Large intestine (tissue), 3 donors: ENCODE measurements at regions not wholly inside any gene's neighbourhood (a gene's known extent, or its start where the extent isn't known, plus 50 kb on each side); places are given as distances from the start of the nearest gene placed in this dataset.

Experiments
- DNase-seq, 2 donors: peaks; one replicate each; pipeline versions ENCODE4 v3.0.0 to v3.0.0-alpha.2; 2013
- H3K27ac ChIP-seq: one replicate; pipeline ENCODE4 v1.5.1; 2013; ENCODE audit warnings: low read length
- H3K27me3 ChIP-seq: 2 replicates; pipeline ENCODE4 v1.6.1; 2013; ENCODE audit warnings: low read length; ENCODE audit not compliant: control insufficient read depth, insufficient read depth
- H3K36me3 ChIP-seq: 2 replicates; pipeline ENCODE4 v1.6.1; 2013; ENCODE audit warnings: low read length; ENCODE audit not compliant: control insufficient read depth, insufficient read depth
- H3K4me1 ChIP-seq: one replicate; pipeline ENCODE4 v1.6.1; 2013; ENCODE audit warnings: low read length; ENCODE audit not compliant: control insufficient read depth, insufficient read depth
- H3K4me3 ChIP-seq: one replicate; pipeline ENCODE4 v1.5.1; 2013; ENCODE audit warnings: low read length
- H3K9me3 ChIP-seq: one replicate; pipeline ENCODE4 v1.6.1; 2013; ENCODE audit warnings: mild to moderate bottlenecking, low read depth, low read length, moderate library complexity; ENCODE audit not compliant: control insufficient read depth
- WGBS: methylation state at CpG from one replicate; pipeline ENCODE4 v1.1.5; 2013; ENCODE audit warnings: low lambda C conversion rate; ENCODE audit not compliant: insufficient coverage; 5-methylcytosine and 5-hydroxymethylcytosine counted together

GRCh38 chr6:6399568-6399967, 79.1 kb upstream of the F13A1 start:
- no peaks in the 10 kb centered on the region for H3K27me3 ChIP-seq
- WGBS = no CpG with 5 or more reads among the region's 2 CpGs
- no peaks in the 10 kb centered on the region for H3K4me1 ChIP-seq
- H3K27ac ChIP-seq = no peak overlapping the region
- no peaks in the 10 kb centered on the region for H3K36me3 ChIP-seq
- DNase-seq = no peak
- no peak overlapping the region for H3K4me3 ChIP-seq
- H3K9me3 ChIP-seq = no peaks in the 10 kb centered on the region

- Histone ChIP-seq H3K4me1 (no peaks in the 10 kb centered on the region), H3K9me3 (no peaks in the 10 kb centered on the region), H3K4me3 (no peak overlapping the region), H3K36me3 (no peaks in the 10 kb centered on the region), H3K27ac (no peak overlapping the region), H3K27me3 (no peaks in the 10 kb centered on the region)
- DNase-seq = no peak
- 100% methylated on average over 1 of the region's 1 CpG for WGBS
Observed at GRCh38 chr6:6401401-6401800, 80.9 kb upstream of the F13A1 start.

DNA sequence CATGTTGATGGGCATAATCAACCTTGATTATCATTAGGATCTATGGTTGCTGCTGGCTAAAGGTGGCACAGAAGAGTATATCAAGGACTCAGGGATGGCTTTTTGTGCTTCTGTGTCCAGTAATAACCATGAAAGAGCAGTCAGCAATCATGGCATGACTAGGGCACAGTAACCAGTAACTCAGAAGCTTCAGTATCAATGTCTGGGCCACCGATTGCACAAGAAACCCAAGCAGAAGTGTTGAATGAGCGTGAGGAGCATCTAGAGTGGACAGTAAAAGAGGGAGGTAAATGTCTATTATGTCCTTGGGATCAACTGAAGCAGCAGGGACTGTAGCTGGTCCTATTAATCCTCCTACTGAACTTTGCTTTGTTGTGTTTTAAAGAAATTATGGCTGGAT, 81.5 kb upstream of the F13A1 start:
- no peaks in the 10 kb centered on the region for H3K27me3 ChIP-seq
- no CpG with 5 or more reads among the region's 2 CpGs for WGBS
- no peak for DNase-seq
- no peaks in the 10 kb centered on the region for H3K4me1 ChIP-seq
- H3K9me3 ChIP-seq = no peaks in the 10 kb centered on the region
- H3K36me3 ChIP-seq = no peaks in the 10 kb centered on the region
- H3K27ac ChIP-seq = no peak overlapping the region
- no peak overlapping the region for H3K4me3 ChIP-seq

GRCh38 chr6:6402591-6402990, 82.1 kb upstream of the F13A1 start:
- no peak for DNase-seq
- no CpG with 5 or more reads among the region's 6 CpGs for WGBS

DNA sequence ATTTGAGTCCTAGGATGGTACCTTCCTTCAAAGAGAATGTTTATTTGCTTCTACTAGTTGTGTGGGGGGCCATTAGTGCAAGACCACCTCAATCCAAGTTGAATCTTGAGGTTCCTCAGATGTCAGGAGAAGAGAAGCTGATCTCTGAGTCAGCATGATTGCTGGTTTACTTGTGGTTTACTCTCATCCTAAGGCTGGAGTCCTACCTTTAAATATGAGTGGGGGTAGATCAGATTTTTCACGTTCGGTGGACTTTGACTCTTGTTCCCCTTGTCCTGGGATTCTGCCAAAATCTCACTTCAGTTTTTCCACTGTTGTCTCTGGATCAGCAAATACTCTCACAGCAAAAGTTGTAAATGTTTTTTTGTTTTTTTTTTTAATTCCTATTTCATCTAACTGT, 84.6 kb upstream of the F13A1 start:
- Histone ChIP-seq H3K4me1 (no peaks in the 10 kb centered on the region), H3K9me3 (no peaks in the 10 kb centered on the region), H3K4me3 (no peak overlapping the region), H3K27me3 (no peaks in the 10 kb centered on the region), H3K36me3 (no peaks in the 10 kb centered on the region), H3K27ac (no peak overlapping the region)
- no peak for DNase-seq
- WGBS = no CpG with 5 or more reads among the region's 2 CpGs

More at GRCh38 chr6:6402591-6402990, 82.1 kb upstream of the F13A1 start:
- H3K27ac ChIP-seq = no peak overlapping the region
- H3K9me3 ChIP-seq = no peaks in the 10 kb centered on the region
- no peaks in the 10 kb centered on the region for H3K4me1 ChIP-seq
- no peaks in the 10 kb centered on the region for H3K27me3 ChIP-seq
- H3K36me3 ChIP-seq = no peaks in the 10 kb centered on the region
- no peak overlapping the region for H3K4me3 ChIP-seq

DNA sequence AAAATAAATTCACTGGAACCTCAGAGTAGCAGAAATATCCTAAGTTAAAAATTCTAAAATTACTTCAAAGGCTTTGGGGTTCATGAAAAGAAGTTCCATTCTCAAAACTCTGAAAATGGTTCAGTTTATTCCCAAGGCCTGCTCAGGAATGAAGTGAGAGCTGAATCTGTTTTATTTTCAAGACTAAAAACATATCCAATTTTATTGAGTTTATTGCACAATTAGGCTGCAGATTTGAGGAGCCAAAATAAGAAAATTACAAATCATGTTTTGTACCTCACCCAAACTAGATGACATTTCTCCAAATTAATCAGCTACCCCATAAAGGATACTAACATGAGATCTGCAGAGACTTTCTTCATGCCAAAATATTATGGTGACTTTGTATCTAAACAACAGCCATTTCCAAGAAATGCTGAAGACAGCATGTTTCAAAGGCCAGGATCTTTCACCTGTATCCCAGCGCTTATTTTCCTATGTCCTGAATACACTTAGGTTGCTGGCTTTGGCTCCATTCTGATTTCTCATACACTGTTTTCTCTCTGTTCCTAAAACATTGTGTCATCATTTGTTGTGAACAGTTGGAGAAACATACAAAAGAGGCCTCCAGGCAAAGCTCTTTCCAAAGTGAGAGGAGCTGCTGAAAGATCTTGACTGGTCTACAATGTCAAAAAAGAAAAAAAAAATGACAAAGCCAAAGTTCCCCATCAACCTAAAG, 85.7 kb upstream of the F13A1 start:
- WGBS = 100% methylated on average over 1 of the region's 1 CpG
- H3K27ac ChIP-seq = no peak overlapping the region

DNA sequence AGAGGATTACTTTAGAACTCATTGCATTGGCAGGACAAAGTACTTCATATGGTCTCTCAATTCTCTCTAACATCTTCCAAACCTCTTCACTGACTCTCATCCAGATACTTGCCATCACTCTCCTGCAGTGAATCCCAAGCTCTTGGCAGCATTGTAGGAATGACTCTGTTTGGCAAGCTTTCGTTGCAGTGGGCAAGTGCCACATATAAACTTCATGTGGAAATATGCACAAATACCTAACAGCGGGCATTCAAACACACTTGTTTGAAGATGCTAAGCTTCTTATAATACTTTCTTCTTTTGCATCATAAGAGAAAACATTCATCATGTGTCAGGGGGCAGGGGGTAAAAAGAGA, 86.2 kb upstream of the F13A1 start:
- Histone ChIP-seq H3K4me3 (no peak overlapping the region), H3K9me3 (no peaks in the 10 kb centered on the region), H3K4me1 (no peaks in the 10 kb centered on the region), H3K27me3 (no peaks in the 10 kb centered on the region), H3K36me3 (no peaks in the 10 kb centered on the region), H3K27ac (no peak overlapping the region)
- DNase-seq = no peak
- no CpG with 5 or more reads among the region's 2 CpGs for WGBS

More for the DNA sequence above, 85.7 kb upstream of the F13A1 start:
- no peaks in the 10 kb centered on the region for H3K9me3 ChIP-seq
- H3K27me3 ChIP-seq = no peaks in the 10 kb centered on the region
- no peaks in the 10 kb centered on the region for H3K4me1 ChIP-seq
- H3K4me3 ChIP-seq = no peak overlapping the region
- DNase-seq = no peak
- no peaks in the 10 kb centered on the region for H3K36me3 ChIP-seq

DNA sequence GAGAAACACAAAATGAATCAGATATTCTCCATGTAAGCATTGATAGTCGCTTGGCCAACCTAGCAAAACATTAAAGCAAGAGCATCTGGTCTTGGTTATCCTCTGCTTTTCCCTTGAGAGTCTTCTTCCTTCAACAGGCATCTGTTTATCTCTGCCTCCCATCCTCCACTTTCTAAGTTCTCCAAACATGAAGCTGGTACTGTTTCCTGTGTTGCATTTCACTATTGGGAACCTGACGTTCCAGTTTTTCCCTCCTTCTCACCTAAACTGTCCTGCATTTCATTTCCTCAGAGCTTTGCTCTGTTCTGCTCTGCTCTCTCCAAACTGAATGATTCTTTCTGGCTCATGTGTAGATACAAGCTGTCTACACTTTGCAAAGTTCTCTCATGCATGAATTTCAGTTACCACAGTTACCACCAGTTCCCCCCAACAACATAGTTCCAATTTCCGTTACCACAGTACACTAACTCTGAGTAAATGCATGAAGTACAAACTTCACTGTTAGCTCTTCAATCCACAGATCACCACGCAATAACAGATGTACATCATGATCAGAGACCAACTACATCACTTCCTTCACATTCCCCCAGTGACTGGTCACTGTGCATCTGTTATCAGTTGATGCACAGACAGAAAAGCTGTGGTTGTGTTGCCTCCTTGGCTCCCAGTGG, 86.7 kb upstream of the F13A1 start:
- DNase-seq = no peak
- Histone ChIP-seq H3K27ac (no peak overlapping the region), H3K4me1 (no peaks in the 10 kb centered on the region), H3K27me3 (no peaks in the 10 kb centered on the region), H3K4me3 (no peak overlapping the region), H3K9me3 (no peaks in the 10 kb centered on the region), H3K36me3 (no peaks in the 10 kb centered on the region)
- WGBS = no CpG with 5 or more reads among the region's 4 CpGs

DNA sequence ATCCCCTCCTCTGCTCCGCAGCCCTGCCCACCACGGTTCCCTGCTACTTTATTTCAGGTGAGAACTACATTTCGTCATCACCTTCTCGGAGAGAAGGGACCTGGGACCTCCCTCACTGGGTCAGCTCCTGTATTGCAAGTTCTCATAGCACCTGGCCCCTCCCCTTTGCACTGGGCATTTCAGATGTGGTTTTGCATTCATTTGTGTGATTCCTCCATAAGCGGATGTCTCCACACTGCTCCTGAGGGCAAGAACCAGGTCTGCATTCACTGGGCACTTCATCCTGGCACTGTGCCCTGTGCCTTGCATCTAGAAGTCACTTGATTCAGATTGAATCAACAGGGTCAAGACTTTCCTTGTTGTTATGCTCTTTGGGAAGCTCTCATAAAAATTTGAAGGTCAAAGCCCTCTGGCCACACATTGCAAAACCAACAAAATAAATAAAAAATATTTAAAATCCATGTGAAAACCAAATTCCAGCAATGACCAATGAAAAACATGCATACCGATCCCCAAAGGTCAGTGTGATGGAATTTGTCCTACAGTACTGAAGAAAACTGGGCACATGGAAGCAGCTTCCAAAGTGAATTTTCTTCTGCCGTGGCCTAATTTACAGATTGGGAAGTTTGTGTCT, 89.1 kb upstream of the F13A1 start:
- WGBS = no CpG with 5 or more reads among the region's 7 CpGs
- no peaks in the 10 kb centered on the region for H3K36me3 ChIP-seq
- no peak overlapping the region for H3K4me3 ChIP-seq
- H3K27me3 ChIP-seq = no peaks in the 10 kb centered on the region
- no peaks in the 10 kb centered on the region for H3K9me3 ChIP-seq
- H3K27ac ChIP-seq = no peak overlapping the region
- H3K4me1 ChIP-seq = no peaks in the 10 kb centered on the region
- DNase-seq = no peak

DNA sequence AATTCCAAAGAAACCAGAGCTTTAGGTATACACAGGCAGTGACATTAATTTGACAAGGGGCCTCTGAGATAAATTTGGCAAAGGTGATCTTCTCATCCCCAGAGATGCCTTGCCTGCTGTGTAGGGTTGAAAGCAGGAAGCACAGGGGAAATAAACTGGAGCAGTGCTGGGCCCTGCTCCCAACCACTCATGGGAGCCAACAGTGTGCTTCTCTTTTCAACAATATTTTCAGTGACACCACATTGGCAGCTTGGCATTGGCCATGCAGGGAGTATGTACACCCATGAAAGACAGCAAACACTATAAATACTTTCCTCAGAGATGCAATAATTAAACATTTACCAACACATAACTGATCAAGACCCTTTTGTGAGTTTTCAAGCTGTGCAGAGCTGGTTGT, 90.7 kb upstream of the F13A1 start:
- no peaks in the 10 kb centered on the region for H3K27me3 ChIP-seq
- H3K9me3 ChIP-seq = no peaks in the 10 kb centered on the region
- H3K36me3 ChIP-seq = no peaks in the 10 kb centered on the region
- H3K27ac ChIP-seq = no peak overlapping the region
- no peaks in the 10 kb centered on the region for H3K4me1 ChIP-seq
- H3K4me3 ChIP-seq = no peak overlapping the region
- no peak for DNase-seq
